HCT116 (cell line): ENCODE measurements at regions not wholly inside any gene's neighbourhood (a gene's known extent, or its start where the extent isn't known, plus 50 kb on each side); places are given as distances from the start of the nearest gene placed in this dataset.

Experiments
- CEBPB ChIP-seq: IDR thresholded peaks from 2 replicates; pipeline ENCODE4 v1.6.1; 2012; ENCODE audit warnings: low read depth
- EZH2 ChIP-seq: fragments of 200-600 bp; sonication (generic); IDR thresholded peaks from 2 replicates; pipeline ENCODE4 v1.6.1; 2017; ENCODE audit warnings: antibody characterized with exemption, mixed run types
- EZH2phosphoT487 ChIP-seq: fragments of 200-600 bp; IDR thresholded peaks from 2 replicates; pipeline ENCODE4 v1.6.1; 2018; ENCODE audit warnings: antibody characterized with exemption, borderline replicate concordance
- JUND ChIP-seq: IDR thresholded peaks from 2 replicates; pipeline ENCODE4 v1.6.1; 2012
- POLR2A ChIP-seq: IDR thresholded peaks from 2 replicates; pipeline ENCODE4 v1.7.0; 2011; ENCODE audit warnings: borderline replicate concordance; ENCODE audit not compliant: insufficient read depth, insufficient read length; ENCODE audit errors: extremely low read depth
- POLR2AphosphoS5 ChIP-seq: IDR thresholded peaks from 2 replicates; pipeline ENCODE4 v1.6.1; 2011; ENCODE audit warnings: mild to moderate bottlenecking, low read depth, low read length, moderate library complexity
- RAD21 ChIP-seq: IDR thresholded peaks from 2 replicates; pipeline ENCODE4 v1.6.1; 2012; ENCODE audit warnings: low read depth, mild to moderate bottlenecking
- SP1 ChIP-seq: IDR thresholded peaks from 2 replicates; pipeline ENCODE4 v1.6.1; 2012; ENCODE audit warnings: low read depth
- TCF7L2 ChIP-seq: IDR thresholded peaks from 2 replicates; pipeline ENCODE4 v1.7.0; 2011; ENCODE audit warnings: borderline replicate concordance, inconsistent platforms; ENCODE audit not compliant: insufficient read depth, insufficient read length; ENCODE audit errors: extremely low read depth
- YY1 ChIP-seq: IDR thresholded peaks from 2 replicates; pipeline ENCODE4 v1.6.1; 2011; ENCODE audit warnings: low read length, low read depth, moderate library complexity, mild to moderate bottlenecking; ENCODE audit not compliant: insufficient replicate concordance; ENCODE audit errors: extremely low read depth
- ZBTB33 ChIP-seq: IDR thresholded peaks from 2 replicates; pipeline ENCODE4 v1.6.1; 2011; ENCODE audit warnings: mild to moderate bottlenecking, low read length, moderate library complexity; ENCODE audit not compliant: insufficient replicate concordance; ENCODE audit errors: extremely low read depth
- ZNF274 ChIP-seq: fragments of 200-500 bp; sonication (Bioruptor generic); IDR thresholded peaks from 2 replicates; pipeline ENCODE4 v1.6.1; 2014; ENCODE audit warnings: mild to moderate bottlenecking, low read depth, low read length, inconsistent platforms
- TF ChIP-seq, protein P1 (sequence below), 3 experiments: fragments of 200-600 bp in 1 of 3; sonication (generic) in 1 of 3; IDR thresholded peaks in 2 of 3; conservative IDR thresholded peaks in 1 of 3; 2 replicates each; pipeline ENCODE4 v1.5.1; 2012 to 2017; ENCODE audit warnings: low read depth in 2 of 3, low read length in 2 of 3, antibody characterized with exemption in 1 of 3, borderline replicate concordance in 1 of 3, control low read depth in 1 of 3, mild to moderate bottlenecking in 1 of 3, mixed read lengths in 1 of 3, mixed run types in 1 of 3, moderate library complexity in 1 of 3; ENCODE audit not compliant: insufficient read depth in 1 of 3
- TF ChIP-seq, protein P2 (sequence below): IDR thresholded peaks from 2 replicates; pipeline ENCODE4 v1.6.1; 2012

DNA sequence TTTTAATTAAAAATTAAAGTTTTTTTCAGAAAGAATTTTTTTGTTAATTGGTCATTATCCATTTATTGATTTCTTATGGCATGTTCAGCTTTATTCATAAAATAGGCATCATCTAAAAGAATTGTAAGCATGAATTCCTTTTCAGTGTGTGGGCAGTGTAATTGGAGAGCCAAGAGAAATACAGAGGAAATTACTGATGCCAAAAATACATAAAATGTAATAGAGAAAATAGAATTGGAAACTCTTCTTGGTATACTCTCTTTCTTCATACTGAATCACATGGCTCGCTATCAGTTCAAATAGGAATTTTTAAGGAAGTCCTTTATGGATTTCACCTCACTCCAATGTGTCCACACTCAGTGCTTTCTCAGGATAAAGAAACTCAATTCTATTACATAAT lies 663.6 kb upstream of the NRXN1 start:
- TF ChIP-seq, protein P1, sequence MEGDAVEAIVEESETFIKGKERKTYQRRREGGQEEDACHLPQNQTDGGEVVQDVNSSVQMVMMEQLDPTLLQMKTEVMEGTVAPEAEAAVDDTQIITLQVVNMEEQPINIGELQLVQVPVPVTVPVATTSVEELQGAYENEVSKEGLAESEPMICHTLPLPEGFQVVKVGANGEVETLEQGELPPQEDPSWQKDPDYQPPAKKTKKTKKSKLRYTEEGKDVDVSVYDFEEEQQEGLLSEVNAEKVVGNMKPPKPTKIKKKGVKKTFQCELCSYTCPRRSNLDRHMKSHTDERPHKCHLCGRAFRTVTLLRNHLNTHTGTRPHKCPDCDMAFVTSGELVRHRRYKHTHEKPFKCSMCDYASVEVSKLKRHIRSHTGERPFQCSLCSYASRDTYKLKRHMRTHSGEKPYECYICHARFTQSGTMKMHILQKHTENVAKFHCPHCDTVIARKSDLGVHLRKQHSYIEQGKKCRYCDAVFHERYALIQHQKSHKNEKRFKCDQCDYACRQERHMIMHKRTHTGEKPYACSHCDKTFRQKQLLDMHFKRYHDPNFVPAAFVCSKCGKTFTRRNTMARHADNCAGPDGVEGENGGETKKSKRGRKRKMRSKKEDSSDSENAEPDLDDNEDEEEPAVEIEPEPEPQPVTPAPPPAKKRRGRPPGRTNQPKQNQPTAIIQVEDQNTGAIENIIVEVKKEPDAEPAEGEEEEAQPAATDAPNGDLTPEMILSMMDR (IDR thresholded peaks at IDR 0.05 in 2 of 3, conservative IDR thresholded peaks at IDR 0.05 in 1 of 3; ENCODE audit: borderline replicate concordance in 1 of 3, insufficient read depth in 1 of 3, low read depth in 2 of 3, low read length in 2 of 3) = no peak
- TF ChIP-seq RAD21 (no peak), POLR2A (no peak), POLR2AphosphoS5 (no peak), ZNF274 (no peak), TCF7L2 (no peak), JUND (no peak), ZBTB33 (no peak), CEBPB (no peak), EZH2 (no peak), SP1 (no peak), EZH2phosphoT487 (no peak), YY1 (no peak)
- TF ChIP-seq, protein P2, sequence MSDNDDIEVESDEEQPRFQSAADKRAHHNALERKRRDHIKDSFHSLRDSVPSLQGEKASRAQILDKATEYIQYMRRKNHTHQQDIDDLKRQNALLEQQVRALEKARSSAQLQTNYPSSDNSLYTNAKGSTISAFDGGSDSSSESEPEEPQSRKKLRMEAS = no peak
